ENCODE measurements at regions not wholly inside any gene's neighbourhood (a gene's known extent, or its start where the extent isn't known, plus 50 kb on each side); places are given as distances from the start of the nearest gene placed in this dataset.

DNA sequence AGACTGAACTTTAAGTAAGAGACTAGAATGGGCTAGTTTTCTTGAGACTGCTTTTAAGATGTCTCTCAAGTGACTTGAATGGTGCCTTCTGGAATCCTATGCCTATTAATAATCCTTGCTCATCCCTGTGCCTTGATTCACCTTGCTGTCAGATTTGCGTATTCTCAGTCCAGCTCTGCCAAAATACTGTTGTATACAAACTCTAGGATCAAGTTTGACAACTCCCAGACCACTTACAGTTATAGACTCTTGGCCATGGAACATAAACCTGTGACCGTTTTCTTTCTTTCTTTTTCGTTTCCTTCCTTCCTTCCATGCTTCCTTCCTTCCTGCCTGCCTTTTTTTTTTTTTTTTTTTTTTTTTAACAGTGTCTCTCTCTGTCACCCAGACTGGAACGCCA, 2390.9 kb upstream of the RAG2 start:
- no peak overlapping the region for H3K4me3 ChIP-seq (replicated peaks in 1 of 3; ENCODE audit: insufficient read depth in 1 of 3, low read depth in 2 of 3, low read length in 3 of 3)
- H3K36me3 ChIP-seq (replicated peaks in 1 of 2; ENCODE audit: control insufficient read depth in 1 of 2, insufficient read depth in 2 of 2, low read length in 2 of 2), result no peaks in the 10 kb centered on the region
- ATAC-seq, result no peak
- no peaks in the 10 kb centered on the region for H4K20me1 ChIP-seq (ENCODE audit: insufficient read depth, low read length)
- no peaks in the 10 kb centered on the region for H3K4me1 ChIP-seq (ENCODE audit: insufficient read depth, low read length)
- no peak overlapping the region for H3K9ac ChIP-seq (ENCODE audit: insufficient read depth, low read depth, low read length)
- in situ Hi-C loops (cut with HindIII; ENCODE audit: extremely low pct_ligation_motif_present, low pct_unique_long_range_greater_than_20kb) (no loop called here), intact Hi-C loops (cut with micrococcal nuclease; ENCODE audit: unreplicated experiment) (no loop called here)
- FAIRE-seq, result no peak
- H2AFZ ChIP-seq (ENCODE audit: low read length), result no peak overlapping the region
- BruUV-seq (replicated peaks), result no TSS peak
- H3K27ac ChIP-seq (ENCODE audit: extremely low read length, insufficient read depth, low read length), result no peak overlapping the region
- CTCF ChIA-PET (ENCODE audit: low intra/inter-chr PET ratio, low total read pairs), result no interaction called here
- no peak for TF ChIP-seq AGO1 (IDR thresholded peaks at IDR 0.05; ENCODE audit: low read depth, low read length, poor library complexity, severe bottlenecking)
- TF ChIP-seq SIX1 (CRISPR knock-in tag; IDR thresholded peaks at IDR 0.05; ENCODE audit: borderline replicate concordance), result no peak
- no peak for TF ChIP-seq HCFC1 (IDR thresholded peaks at IDR 0.05; ENCODE audit: low read depth, low read length)
- TF ChIP-seq POGK (CRISPR knock-in tag; conservative IDR thresholded peaks at IDR 0.05), result no peak
- TF ChIP-seq SMAD1 (CRISPR knock-in tag; IDR thresholded peaks at IDR 0.05; ENCODE audit: borderline replicate concordance, low read depth), result no peak
- TF ChIP-seq, protein P1, sequence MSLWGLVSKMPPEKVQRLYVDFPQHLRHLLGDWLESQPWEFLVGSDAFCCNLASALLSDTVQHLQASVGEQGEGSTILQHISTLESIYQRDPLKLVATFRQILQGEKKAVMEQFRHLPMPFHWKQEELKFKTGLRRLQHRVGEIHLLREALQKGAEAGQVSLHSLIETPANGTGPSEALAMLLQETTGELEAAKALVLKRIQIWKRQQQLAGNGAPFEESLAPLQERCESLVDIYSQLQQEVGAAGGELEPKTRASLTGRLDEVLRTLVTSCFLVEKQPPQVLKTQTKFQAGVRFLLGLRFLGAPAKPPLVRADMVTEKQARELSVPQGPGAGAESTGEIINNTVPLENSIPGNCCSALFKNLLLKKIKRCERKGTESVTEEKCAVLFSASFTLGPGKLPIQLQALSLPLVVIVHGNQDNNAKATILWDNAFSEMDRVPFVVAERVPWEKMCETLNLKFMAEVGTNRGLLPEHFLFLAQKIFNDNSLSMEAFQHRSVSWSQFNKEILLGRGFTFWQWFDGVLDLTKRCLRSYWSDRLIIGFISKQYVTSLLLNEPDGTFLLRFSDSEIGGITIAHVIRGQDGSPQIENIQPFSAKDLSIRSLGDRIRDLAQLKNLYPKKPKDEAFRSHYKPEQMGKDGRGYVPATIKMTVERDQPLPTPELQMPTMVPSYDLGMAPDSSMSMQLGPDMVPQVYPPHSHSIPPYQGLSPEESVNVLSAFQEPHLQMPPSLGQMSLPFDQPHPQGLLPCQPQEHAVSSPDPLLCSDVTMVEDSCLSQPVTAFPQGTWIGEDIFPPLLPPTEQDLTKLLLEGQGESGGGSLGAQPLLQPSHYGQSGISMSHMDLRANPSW (CRISPR knock-in tag; IDR thresholded peaks at IDR 0.05; ENCODE audit: borderline replicate concordance), result no peak
- peaks cover 54% of the 10 kb centered on the region for H3K9me3 ChIP-seq (ENCODE audit: low read length)
- POLR2A ChIA-PET, result no interaction called here
- no peak overlapping the region for H3K4me2 ChIP-seq (ENCODE audit: low read depth, low read length)
- 1% methylated on average over 3 of the region's 4 CpGs for WGBS (ENCODE audit: low lambda C conversion rate)
- no peaks in the 10 kb centered on the region for H3K79me2 ChIP-seq (ENCODE audit: insufficient read depth, low read length)
- no peaks in the 10 kb centered on the region for H3K27me3 ChIP-seq (ENCODE audit: control insufficient read depth in 1 of 2, insufficient read depth in 2 of 2, low read length in 2 of 2)
- no peak for DNase-seq (ENCODE audit: low spot score)

All from HepG2 (cell line).